NCI-H2196 (cell line): ENCODE measurements at regions not wholly inside any gene's neighbourhood (a gene's known extent, or its start where the extent isn't known, plus 50 kb on each side); places are given as distances from the start of the nearest gene placed in this dataset.
"Not testable (repeated sequence)": the region's sequence is repeated elsewhere in the genome, so short reads cannot be mapped to it uniquely, and the experiment has no call there.

Experiments
- DNase-seq: peaks from one replicate; lab custom pipeline; 2025; ENCODE audit not compliant: unreplicated experiment; lab: John Stamatoyannopoulos, UW

GRCh38 chr10:123309731-123310130, 155.5 kb downstream of the BUB3 start:
- DNase-seq: no peak

- DNase-seq: no peak
Measured at GRCh38 chr10:123316776-123317175, 162.6 kb downstream of the BUB3 start.

GRCh38 chr10:123318516-123318915, 164.3 kb downstream of the BUB3 start:
- no peak for DNase-seq

- no peak for DNase-seq
Measured at GRCh38 chr10:123320091-123320490, 165.9 kb downstream of the BUB3 start.

- DNase-seq: no peak
Measured at GRCh38 chr10:123323884-123324283, 169.7 kb downstream of the BUB3 start.

- DNase-seq: no peak
Measured at GRCh38 chr10:123325663-123326190, 171.5 kb downstream of the BUB3 start.

- no peak for DNase-seq
Measured at GRCh38 chr10:123326674-123327073, 172.5 kb downstream of the BUB3 start.

- no peak for DNase-seq
Measured at GRCh38 chr10:123327450-123327849, 173.2 kb downstream of the BUB3 start.

GRCh38 chr10:123327896-123328295, 173.7 kb downstream of the BUB3 start:
- DNase-seq: no peak

GRCh38 chr10:123331438-123331837, 177.2 kb downstream of the BUB3 start:
- DNase-seq: no peak

GRCh38 chr10:123346581-123346980, 192.4 kb downstream of the BUB3 start:
- DNase-seq: no peak

- no peak for DNase-seq
Measured at GRCh38 chr10:123348691-123349572, 194.7 kb downstream of the BUB3 start.

GRCh38 chr10:123351715-123352114, 197.5 kb downstream of the BUB3 start:
- no peak for DNase-seq

GRCh38 chr10:123354521-123354920, 200.3 kb downstream of the BUB3 start:
- DNase-seq: no peak

GRCh38 chr10:123355748-123356481, 201.7 kb downstream of the BUB3 start:
- DNase-seq: no peak

GRCh38 chr10:123356799-123357198, 202.6 kb downstream of the BUB3 start:
- no peak for DNase-seq

- no peak for DNase-seq
Measured at GRCh38 chr10:123357421-123357930, 203.3 kb downstream of the BUB3 start.

- no peak for DNase-seq
Measured at GRCh38 chr10:123359539-123359938, 205.3 kb downstream of the BUB3 start.

- no peak for DNase-seq
Measured at GRCh38 chr10:123361832-123362231, 207.6 kb downstream of the BUB3 start.

- DNase-seq: no peak
Measured at GRCh38 chr10:123367195-123367594, 213.0 kb downstream of the BUB3 start.

- DNase-seq: not testable (repeated sequence)
Measured at GRCh38 chr10:123371626-123372025, 217.4 kb downstream of the BUB3 start.

GRCh38 chr10:123373591-123373990, 219.4 kb downstream of the BUB3 start:
- DNase-seq: no peak
